Prostate gland (tissue), 2 donors: ENCODE measurements at regions not wholly inside any gene's neighbourhood (a gene's known extent, or its start where the extent isn't known, plus 50 kb on each side); places are given as distances from the start of the nearest gene placed in this dataset.

Source experiments
- DNase-seq: peaks from one replicate; pipeline ENCODE4 v3.0.0-alpha.2; 2019; ENCODE audit warnings: low spot score
- H3K27ac ChIP-seq, 2 donors: fragments of 200-600 bp; sonication (generic); 2 replicates each; pipeline ENCODE4 v1.5.1; 2017 to 2019
- H3K27me3 ChIP-seq: fragments of 200-600 bp; sonication (generic); replicated peaks from 2 replicates; pipeline ENCODE4 v1.5.1; 2019; ENCODE audit not compliant: insufficient read depth
- H3K36me3 ChIP-seq, 2 donors: fragments of 200-600 bp; sonication (generic); 1 replicate in 1 of 2; 2 replicates in 1 of 2; pipeline versions ENCODE4 v1.5.1 to v1.8.1; 2017 to 2019
- H3K4me1 ChIP-seq: fragments of 200-600 bp; sonication (generic); replicated peaks from 2 replicates; pipeline ENCODE4 v1.5.1; 2019
- H3K4me3 ChIP-seq, 2 donors: fragments of 200-600 bp; sonication (generic); 2 replicates each; pipeline ENCODE4 v1.5.1; 2017 to 2019
- H3K9me3 ChIP-seq: fragments of 200-600 bp; sonication (generic); 2 replicates; pipeline ENCODE4 v1.5.1; 2017
- CTCF ChIP-seq, 4 experiments: fragments of 200-600 bp in 2 of 4; fragments of 450-650 bp in 2 of 4; sonication (generic) in 2 of 4; IDR thresholded peaks; 1 replicate in 3 of 4; 2 replicates in 1 of 4; pipeline ENCODE4 v1.5.1; 2016 to 2019; ENCODE audit warnings: antibody characterized with exemption in 4 of 4, mild to moderate bottlenecking in 2 of 4, moderate library complexity in 2 of 4
- POLR2A ChIP-seq: fragments of 450-650 bp; IDR thresholded peaks from one replicate; pipeline ENCODE4 v1.6.1; 2016; ENCODE audit warnings: antibody characterized with exemption, mild to moderate bottlenecking
- POLR2AphosphoS5 ChIP-seq: sonication (generic); formaldehyde crosslinking; IDR thresholded peaks from one replicate; pipeline ENCODE4 v1.6.1; 2017; ENCODE audit warnings: antibody characterized with exemption
- WGBS: methylation state at CpG from one replicate; pipeline ENCODE4 v1.1.5; 2018; 5-methylcytosine and 5-hydroxymethylcytosine counted together
- intact Hi-C: fragments of 100-400 bp; cut with DNase I; formaldehyde crosslinking; loops from one replicate; pipeline ENCODE4 v1.14.2; 2022

- DNase-seq = no peak
- Histone ChIP-seq H3K4me1 (no peaks in the 10 kb centered on the region), H3K36me3 (no peaks in the 10 kb centered on the region), H3K27ac (no peak overlapping the region), H3K4me3 (no peak overlapping the region), H3K27me3 (no peaks in the 10 kb centered on the region), H3K9me3 (no peaks in the 10 kb centered on the region)
- intact Hi-C loops = no loop called here
- WGBS = 32% methylated on average over 5 of the region's 5 CpGs
- TF ChIP-seq CTCF (IDR thresholded peaks at IDR 0.05) (no peak), POLR2AphosphoS5 (no peak), POLR2A (no peak)
Measured at GRCh38 chr10:4028027-4028471, 243.0 kb upstream of the KLF6 start.

GRCh38 chr10:4025339-4025738 is 240.3 kb upstream of the KLF6 start:
- intact Hi-C loops = no loop called here
- WGBS = 72% methylated on average over 4 of the region's 4 CpGs
- Histone ChIP-seq H3K9me3 (no peaks in the 10 kb centered on the region), H3K36me3 (no peaks in the 10 kb centered on the region), H3K4me1 (no peaks in the 10 kb centered on the region), H3K4me3 (no peak overlapping the region), H3K27ac (no peak overlapping the region), H3K27me3 (no peaks in the 10 kb centered on the region)
- DNase-seq = no peak
- TF ChIP-seq CTCF (IDR thresholded peaks at IDR 0.05) (no peak), POLR2AphosphoS5 (no peak), POLR2A (no peak)

- WGBS = 91% methylated on average over 14 of the region's 14 CpGs
- DNase-seq = no peak
- intact Hi-C loops = no loop called here
Measured at GRCh38 chr10:4024516-4025245, 239.7 kb upstream of the KLF6 start.

GRCh38 chr10:4024027-4024426 is 239.0 kb upstream of the KLF6 start:
- Histone ChIP-seq H3K9me3 (no peaks in the 10 kb centered on the region), H3K27me3 (no peaks in the 10 kb centered on the region), H3K4me3 (no peak overlapping the region), H3K27ac (no peak overlapping the region), H3K4me1 (no peaks in the 10 kb centered on the region), H3K36me3 (no peaks in the 10 kb centered on the region)
- intact Hi-C loops = no loop called here
- no peak for DNase-seq
- WGBS = 95% methylated on average over 17 of the region's 17 CpGs
- no peak for TF ChIP-seq POLR2AphosphoS5
- TF ChIP-seq CTCF (IDR thresholded peaks at IDR 0.05) = no peak
- no peak for TF ChIP-seq POLR2A

More at GRCh38 chr10:4024516-4025245, 239.7 kb upstream of the KLF6 start:
- H3K9me3 ChIP-seq = no peaks in the 10 kb centered on the region
- no peaks in the 10 kb centered on the region for H3K36me3 ChIP-seq
- H3K4me3 ChIP-seq = no peak overlapping the region
- H3K4me1 ChIP-seq = no peaks in the 10 kb centered on the region
- H3K27ac ChIP-seq = no peak overlapping the region
- H3K27me3 ChIP-seq = no peaks in the 10 kb centered on the region
- TF ChIP-seq POLR2A (no peak), POLR2AphosphoS5 (no peak), CTCF (IDR thresholded peaks at IDR 0.05) (no peak)

GRCh38 chr10:4022473-4022872 is 237.5 kb upstream of the KLF6 start:
- 60% methylated on average over 7 of the region's 7 CpGs for WGBS
- Histone ChIP-seq H3K27ac (no peak overlapping the region), H3K9me3 (no peaks in the 10 kb centered on the region), H3K36me3 (no peaks in the 10 kb centered on the region), H3K27me3 (no peaks in the 10 kb centered on the region), H3K4me1 (no peaks in the 10 kb centered on the region), H3K4me3 (no peak overlapping the region)
- intact Hi-C loops = no loop called here
- TF ChIP-seq CTCF (IDR thresholded peaks at IDR 0.05) (no peak), POLR2AphosphoS5 (no peak), POLR2A (no peak)
- DNase-seq = no peak
